ENCODE measurements at regions not wholly inside any gene's neighbourhood (a gene's known extent, or its start where the extent isn't known, plus 50 kb on each side); places are given as distances from the start of the nearest gene placed in this dataset.

DNA sequence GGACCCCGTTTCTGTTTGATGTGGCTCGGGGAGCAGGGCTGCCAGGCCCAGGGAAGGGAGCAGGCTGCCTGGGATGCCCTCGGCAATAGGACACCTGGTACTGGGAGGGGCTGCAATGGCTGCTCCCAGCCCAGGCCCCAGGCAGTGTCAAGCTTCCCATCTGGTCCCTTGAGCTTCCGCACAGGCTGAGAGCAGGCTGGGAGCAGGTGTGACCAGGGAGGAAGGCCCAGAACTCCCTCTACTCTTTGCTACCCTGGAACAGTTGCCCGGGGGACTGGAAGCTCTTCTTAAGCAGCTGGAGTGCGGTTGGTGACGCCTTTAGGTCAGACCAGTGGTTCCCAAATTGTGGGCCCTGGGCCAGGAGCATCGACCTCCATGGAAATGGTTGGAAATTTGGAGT lies 186.9 kb downstream of the GADD45G start:
- DNase-seq (ENCODE audit: low spot score), result no peak
- H3K27ac Mint-ChIP-seq (ENCODE audit: unreplicated experiment), result no peak overlapping the region

DNA sequence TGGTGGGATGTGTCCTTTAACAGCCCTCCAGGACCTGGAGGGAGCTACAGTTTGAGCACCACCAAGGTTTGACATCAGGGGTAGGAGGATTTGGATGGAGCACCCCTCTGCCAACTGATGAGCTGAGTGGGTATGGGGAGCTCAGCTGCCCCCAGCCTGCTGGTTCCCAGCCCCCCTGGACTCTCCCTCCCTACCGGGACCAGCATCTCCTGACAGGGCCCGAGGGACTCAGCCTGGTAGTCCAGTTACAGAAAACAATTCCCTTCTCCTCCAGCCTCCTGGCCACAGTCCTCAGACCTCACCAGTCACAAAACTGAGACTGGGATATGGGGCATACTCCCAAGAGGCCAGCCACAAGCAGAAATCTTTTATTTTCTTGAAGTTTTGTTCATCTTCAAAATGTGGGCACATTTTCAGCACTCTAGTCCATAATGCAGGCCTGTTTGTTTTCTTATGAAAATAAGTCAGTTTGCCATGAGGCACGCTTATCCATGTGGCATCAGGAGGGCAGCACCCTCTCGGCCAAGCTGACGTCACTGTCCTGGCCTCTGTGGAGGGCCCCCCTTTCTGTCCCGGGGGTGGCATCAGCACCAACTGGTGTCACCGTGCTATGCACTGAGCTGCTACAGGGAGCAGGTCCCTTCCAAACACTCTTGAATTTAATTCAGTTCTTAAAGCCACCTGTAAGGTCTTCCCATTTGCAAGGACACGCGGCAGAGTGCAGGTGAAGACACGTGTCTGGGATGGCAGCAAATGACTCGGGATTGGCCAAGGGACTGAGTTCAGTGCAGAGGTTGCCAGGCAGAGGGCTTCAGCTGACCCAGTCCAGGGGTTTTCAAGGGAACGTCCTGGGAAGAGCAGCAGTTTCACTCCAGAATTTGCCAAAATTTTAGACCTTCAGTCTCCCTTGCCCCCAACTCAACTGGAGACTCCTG lies 187.6 kb downstream of the GADD45G start:
- Mint-ChIP-seq H3K27me3 (ENCODE audit: unreplicated experiment) (no peaks in the 10 kb centered on the region), H3K4me1 (ENCODE audit: unreplicated experiment) (no peaks in the 10 kb centered on the region), H3K27ac (ENCODE audit: unreplicated experiment) (no peak overlapping the region), H3K36me3 (ENCODE audit: low read depth, unreplicated experiment) (no peaks in the 10 kb centered on the region), H3K9me3 (ENCODE audit: unreplicated experiment) (no peaks in the 10 kb centered on the region), H3K4me3 (ENCODE audit: unreplicated experiment) (no peak overlapping the region)
- TF ChIP-seq, protein P1, sequence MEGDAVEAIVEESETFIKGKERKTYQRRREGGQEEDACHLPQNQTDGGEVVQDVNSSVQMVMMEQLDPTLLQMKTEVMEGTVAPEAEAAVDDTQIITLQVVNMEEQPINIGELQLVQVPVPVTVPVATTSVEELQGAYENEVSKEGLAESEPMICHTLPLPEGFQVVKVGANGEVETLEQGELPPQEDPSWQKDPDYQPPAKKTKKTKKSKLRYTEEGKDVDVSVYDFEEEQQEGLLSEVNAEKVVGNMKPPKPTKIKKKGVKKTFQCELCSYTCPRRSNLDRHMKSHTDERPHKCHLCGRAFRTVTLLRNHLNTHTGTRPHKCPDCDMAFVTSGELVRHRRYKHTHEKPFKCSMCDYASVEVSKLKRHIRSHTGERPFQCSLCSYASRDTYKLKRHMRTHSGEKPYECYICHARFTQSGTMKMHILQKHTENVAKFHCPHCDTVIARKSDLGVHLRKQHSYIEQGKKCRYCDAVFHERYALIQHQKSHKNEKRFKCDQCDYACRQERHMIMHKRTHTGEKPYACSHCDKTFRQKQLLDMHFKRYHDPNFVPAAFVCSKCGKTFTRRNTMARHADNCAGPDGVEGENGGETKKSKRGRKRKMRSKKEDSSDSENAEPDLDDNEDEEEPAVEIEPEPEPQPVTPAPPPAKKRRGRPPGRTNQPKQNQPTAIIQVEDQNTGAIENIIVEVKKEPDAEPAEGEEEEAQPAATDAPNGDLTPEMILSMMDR (IDR thresholded peaks at IDR 0.05; ENCODE audit: unreplicated experiment), result no peak
- no peak for DNase-seq (ENCODE audit: low spot score)

More for the DNA sequence above, 186.9 kb downstream of the GADD45G start:
- no peak overlapping the region for H3K4me3 Mint-ChIP-seq (ENCODE audit: unreplicated experiment)
- H3K27me3 Mint-ChIP-seq (ENCODE audit: unreplicated experiment), result no peaks in the 10 kb centered on the region
- H3K36me3 Mint-ChIP-seq (ENCODE audit: low read depth, unreplicated experiment), result no peaks in the 10 kb centered on the region
- H3K4me1 Mint-ChIP-seq (ENCODE audit: unreplicated experiment), result no peaks in the 10 kb centered on the region
- TF ChIP-seq, protein P1 (IDR thresholded peaks at IDR 0.05; ENCODE audit: unreplicated experiment), result no peak
- no peaks in the 10 kb centered on the region for H3K9me3 Mint-ChIP-seq (ENCODE audit: unreplicated experiment)

DNA sequence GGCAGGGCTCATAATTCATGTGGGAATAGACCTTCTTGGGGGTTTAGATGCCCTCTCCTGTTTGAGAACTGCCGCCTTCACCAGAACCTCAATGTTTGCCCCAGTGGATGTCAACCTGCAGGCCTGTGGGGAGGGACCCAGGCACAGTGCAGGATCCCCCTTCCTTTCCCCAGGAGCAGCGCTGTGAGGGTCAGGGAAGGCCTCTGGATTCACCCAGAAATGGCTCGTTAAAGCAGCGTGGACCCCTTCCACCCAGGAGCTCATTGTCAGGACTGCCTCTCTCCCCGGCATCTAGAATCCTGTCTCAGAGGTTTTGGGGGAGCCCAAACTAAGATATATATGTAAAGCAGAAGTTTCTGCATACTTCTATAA lies 188.3 kb downstream of the GADD45G start:
- no peak for DNase-seq (ENCODE audit: low spot score)
- Mint-ChIP-seq H3K9me3 (ENCODE audit: unreplicated experiment) (no peaks in the 10 kb centered on the region), H3K36me3 (ENCODE audit: low read depth, unreplicated experiment) (no peaks in the 10 kb centered on the region), H3K27me3 (ENCODE audit: unreplicated experiment) (no peaks in the 10 kb centered on the region), H3K4me3 (ENCODE audit: unreplicated experiment) (no peak overlapping the region), H3K27ac (ENCODE audit: unreplicated experiment) (no peak overlapping the region), H3K4me1 (ENCODE audit: unreplicated experiment) (no peaks in the 10 kb centered on the region)
- TF ChIP-seq, protein P1 (IDR thresholded peaks at IDR 0.05; ENCODE audit: unreplicated experiment), result no peak

DNA sequence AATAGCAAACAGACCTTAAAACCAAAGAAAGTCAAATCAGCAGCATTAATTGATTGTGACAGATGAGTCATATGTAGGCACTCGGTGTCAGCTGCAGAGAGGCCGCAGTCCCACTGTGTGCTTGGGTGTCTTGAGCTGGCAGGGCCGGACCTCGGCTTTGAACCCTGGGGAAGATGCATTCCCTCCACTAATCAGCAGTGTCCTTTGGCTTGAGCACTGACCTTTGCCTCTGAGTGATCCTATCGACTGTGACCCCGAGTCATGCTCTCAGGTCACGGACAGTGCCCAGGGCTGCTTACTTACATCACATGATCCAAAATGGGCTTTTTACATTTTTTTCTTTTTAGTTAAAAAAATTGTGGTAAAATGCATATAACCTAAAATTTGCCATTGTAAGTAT lies 188.7 kb downstream of the GADD45G start:
- no peak for DNase-seq (ENCODE audit: low spot score)
- Mint-ChIP-seq H3K27ac (ENCODE audit: unreplicated experiment) (no peak overlapping the region), H3K4me1 (ENCODE audit: unreplicated experiment) (no peaks in the 10 kb centered on the region), H3K27me3 (ENCODE audit: unreplicated experiment) (no peaks in the 10 kb centered on the region), H3K9me3 (ENCODE audit: unreplicated experiment) (no peaks in the 10 kb centered on the region), H3K4me3 (ENCODE audit: unreplicated experiment) (no peak overlapping the region), H3K36me3 (ENCODE audit: low read depth, unreplicated experiment) (no peaks in the 10 kb centered on the region)
- TF ChIP-seq, protein P1 (IDR thresholded peaks at IDR 0.05; ENCODE audit: unreplicated experiment), result no peak

DNA sequence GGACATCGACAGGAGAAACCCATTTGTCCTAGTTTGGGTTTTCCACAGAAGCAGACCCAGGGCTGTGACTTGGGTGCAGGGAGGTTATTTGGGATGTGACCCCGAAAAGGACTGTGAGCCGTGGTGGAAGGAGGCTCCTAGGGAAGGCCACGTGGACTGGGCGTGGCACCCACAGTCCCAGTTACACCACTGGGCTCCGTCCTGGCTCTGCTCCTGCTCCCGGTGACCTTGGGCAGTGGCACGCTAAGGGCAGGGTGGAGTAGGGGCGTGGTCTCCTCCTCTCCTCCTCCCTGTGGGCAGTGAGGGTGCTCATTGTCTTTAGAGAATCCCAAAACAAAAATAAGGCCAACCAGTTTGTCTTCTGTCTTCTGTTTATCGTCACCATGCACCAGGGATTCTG lies 190.1 kb downstream of the GADD45G start:
- Mint-ChIP-seq H3K36me3 (ENCODE audit: low read depth, unreplicated experiment) (no peaks in the 10 kb centered on the region), H3K27me3 (ENCODE audit: unreplicated experiment) (peaks cover 2% of the 10 kb centered on the region), H3K27ac (ENCODE audit: unreplicated experiment) (no peak overlapping the region), H3K4me3 (ENCODE audit: unreplicated experiment) (no peak overlapping the region), H3K9me3 (ENCODE audit: unreplicated experiment) (no peaks in the 10 kb centered on the region), H3K4me1 (ENCODE audit: unreplicated experiment) (no peaks in the 10 kb centered on the region)
- DNase-seq (ENCODE audit: low spot score), result no peak
- TF ChIP-seq, protein P1 (IDR thresholded peaks at IDR 0.05; ENCODE audit: unreplicated experiment), result no peak

Data from endothelial cell (in vitro differentiated cells).